Esophagus muscularis mucosa (tissue), 3 donors: ENCODE measurements at regions not wholly inside any gene's neighbourhood (a gene's known extent, or its start where the extent isn't known, plus 50 kb on each side); places are given as distances from the start of the nearest gene placed in this dataset.

Experiments used
- CTCF ChIP-seq, 3 experiments: fragments of 200-600 bp in 2 of 3; fragments of 450-650 bp in 1 of 3; sonication (generic) in 2 of 3; IDR thresholded peaks; one replicate each; pipeline ENCODE4 v1.5.1; 2017 to 2019; ENCODE audit warnings: antibody characterized with exemption in 3 of 3, mild to moderate bottlenecking in 2 of 3, moderate library complexity in 1 of 3
- POLR2A ChIP-seq: fragments of 450-650 bp; IDR thresholded peaks from one replicate; pipeline ENCODE4 v1.6.1; 2017; ENCODE audit warnings: antibody characterized with exemption, moderate library complexity, mild to moderate bottlenecking, low read depth

- TF ChIP-seq POLR2A (no peak), CTCF (IDR thresholded peaks at IDR 0.05) (no peak)
Observed at GRCh38 chr6:85285114-85285513, 164.8 kb upstream of the NT5E start.
